Neural progenitor cell (in vitro differentiated cells): ENCODE measurements at regions not wholly inside any gene's neighbourhood (a gene's known extent, or its start where the extent isn't known, plus 50 kb on each side); places are given as distances from the start of the nearest gene placed in this dataset.
A peak's percentile ranks its signal among the peaks of the same experiment; 100 is the strongest.

Experiments
- DNase-seq: peaks from one replicate; pipeline ENCODE4 v3.0.0-alpha.2; 2016; ENCODE audit warnings: low spot score
- H2AFZ ChIP-seq: fragments of 200-600 bp; sonication (generic); replicated peaks from 2 replicates; pipeline ENCODE4 v1.6.1; 2016; ENCODE audit warnings: antibody characterized with exemption
- H3F3A ChIP-seq: fragments of 200-600 bp; sonication (generic); 2 replicates; pipeline ENCODE4 v1.6.1; 2016; ENCODE audit warnings: antibody characterized with exemption, low read depth
- H3K27ac ChIP-seq: fragments of 200-600 bp; sonication (generic); 2 replicates; pipeline ENCODE4 v1.5.1; 2016; ENCODE audit warnings: mild to moderate bottlenecking
- H3K27me3 ChIP-seq: fragments of 200-600 bp; sonication (generic); 2 replicates; pipeline ENCODE4 v1.6.1; 2016; ENCODE audit warnings: mild to moderate bottlenecking, moderate library complexity
- H3K36me3 ChIP-seq: fragments of 200-600 bp; sonication (generic); 2 replicates; pipeline ENCODE4 v1.5.1; 2016
- H3K4me1 ChIP-seq: fragments of 200-600 bp; sonication (generic); 2 replicates; pipeline ENCODE4 v1.6.1; 2016; ENCODE audit warnings: mixed run types
- H3K4me2 ChIP-seq: fragments of 200-600 bp; sonication (generic); 2 replicates; pipeline ENCODE4 v1.6.1; 2016
- H3K4me3 ChIP-seq: fragments of 200-600 bp; sonication (generic); 2 replicates; pipeline ENCODE4 v1.5.1; 2016
- H3K79me2 ChIP-seq: fragments of 200-600 bp; sonication (generic); 2 replicates; pipeline ENCODE4 v1.6.1; 2016; ENCODE audit warnings: low read depth
- H3K9ac ChIP-seq: fragments of 200-600 bp; sonication (generic); 2 replicates; pipeline ENCODE4 v1.6.1; 2016
- H3K9me3 ChIP-seq: fragments of 200-600 bp; sonication (generic); 2 replicates; pipeline ENCODE4 v1.5.1; 2016; ENCODE audit warnings: low read depth
- H4K20me1 ChIP-seq: fragments of 200-600 bp; sonication (generic); 2 replicates; pipeline ENCODE4 v1.6.1; 2016; ENCODE audit warnings: low read depth
- H3K27ac Mint-ChIP-seq: 3 replicates; pipeline ENCODE4 v1.8.0; 2021; ENCODE audit warnings: mixed read lengths
- H3K27me3 Mint-ChIP-seq: 2 replicates; pipeline ENCODE4 v1.8.0; 2022; ENCODE audit warnings: low read depth, mild to moderate bottlenecking, inconsistent platforms, moderate library complexity, mixed read lengths; ENCODE audit not compliant: insufficient read depth
- H3K36me3 Mint-ChIP-seq: 3 replicates; pipeline ENCODE4 v1.8.0; 2021; ENCODE audit warnings: mixed read lengths
- H3K4me1 Mint-ChIP-seq: 3 replicates; pipeline ENCODE4 v1.8.0; 2021; ENCODE audit warnings: mixed read lengths
- H3K4me3 Mint-ChIP-seq: 3 replicates; pipeline ENCODE4 v1.8.0; 2021; ENCODE audit warnings: mild to moderate bottlenecking, moderate library complexity, mixed read lengths
- H3K9me3 Mint-ChIP-seq: 3 replicates; pipeline ENCODE4 v1.8.0; 2020; ENCODE audit warnings: mixed read lengths
- EZH2 ChIP-seq: fragments of 200-600 bp; sonication (generic); IDR thresholded peaks from 2 replicates; pipeline ENCODE4 v1.6.1; 2017; ENCODE audit warnings: antibody characterized with exemption, mild to moderate bottlenecking, moderate library complexity
- EZH2phosphoT487 ChIP-seq: fragments of 200-600 bp; sonication (generic); IDR thresholded peaks from 2 replicates; pipeline ENCODE4 v1.6.1; 2017; ENCODE audit warnings: antibody characterized with exemption
- TF ChIP-seq, protein P1 (sequence below): fragments of 200-600 bp; sonication (generic); IDR thresholded peaks from 2 replicates; pipeline ENCODE4 v1.5.1; 2017; ENCODE audit warnings: antibody characterized with exemption, mild to moderate bottlenecking

GRCh38 chr14:73788317-73788598, 63.4 kb upstream of the PTGR2 start:
- Mint-ChIP-seq H3K27me3 (peaks cover 13% of the 10 kb centered on the region), H3K9me3 (no peaks in the 10 kb centered on the region), H3K27ac (no peak overlapping the region), H3K36me3 (no peaks in the 10 kb centered on the region), H3K4me1 (peaks cover 75% of the 10 kb centered on the region), H3K4me3 (peak overlapping the region; percentile 95)
- Histone ChIP-seq H3F3A (peaks cover 34% of the 10 kb centered on the region), H3K9ac (no peak overlapping the region), H2AFZ (no peak overlapping the region), H3K79me2 (no peaks in the 10 kb centered on the region), H3K4me1 (peaks cover 42% of the 10 kb centered on the region), H3K27ac (no peak overlapping the region), H4K20me1 (peaks cover 41% of the 10 kb centered on the region), H3K4me2 (no peak overlapping the region), H3K9me3 (no peaks in the 10 kb centered on the region), H3K4me3 (no peak overlapping the region), H3K36me3 (no peaks in the 10 kb centered on the region), H3K27me3 (peaks cover 100% of the 10 kb centered on the region)
- no peak for DNase-seq
- TF ChIP-seq EZH2phosphoT487, result no peak

DNA sequence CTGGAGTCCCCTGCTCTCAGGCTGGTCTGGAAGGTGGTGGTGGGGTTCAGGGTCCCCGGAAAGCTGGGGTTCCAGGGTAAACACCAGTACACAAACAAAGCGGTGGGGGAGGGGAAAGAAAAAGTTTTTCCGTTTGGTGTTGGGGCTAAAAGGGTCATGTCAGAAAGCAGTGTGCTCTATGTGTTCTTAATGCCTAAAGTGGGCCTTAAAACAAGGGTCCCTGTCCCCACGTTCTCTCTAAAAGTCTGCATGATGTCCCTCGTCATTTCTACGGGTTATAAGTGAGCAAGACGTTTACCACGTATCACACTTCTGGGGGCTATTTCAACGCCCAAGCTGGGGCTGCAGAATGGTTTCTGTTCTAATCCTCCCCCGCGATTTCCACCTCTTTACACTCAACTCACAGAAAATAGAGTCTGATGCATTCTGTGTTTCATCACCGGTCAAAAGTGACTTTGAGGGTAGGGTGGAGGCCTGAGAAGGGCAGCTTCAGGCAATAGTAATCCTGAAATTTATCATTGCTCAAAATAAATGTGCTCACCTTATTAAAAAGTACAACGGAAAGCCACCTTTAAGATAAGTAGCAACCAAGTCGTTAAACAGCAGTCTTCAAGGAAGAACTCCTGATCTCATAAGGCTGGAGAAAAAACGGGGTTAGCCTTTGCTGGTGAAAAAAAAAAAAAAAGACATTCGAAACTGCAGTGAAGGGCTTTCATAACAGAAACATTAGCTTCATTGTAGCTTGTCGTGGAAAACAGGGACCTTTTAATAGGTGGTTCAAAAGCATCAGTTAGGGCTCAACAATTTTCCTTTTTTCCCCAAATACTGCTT, 63.9 kb upstream of the PTGR2 start:
- Histone ChIP-seq H3K9me3 (no peaks in the 10 kb centered on the region), H3K4me1 (peaks cover 45% of the 10 kb centered on the region), H3K9ac (no peak overlapping the region), H3K4me3 (peak overlapping the region; percentile 61), H4K20me1 (peaks cover 45% of the 10 kb centered on the region), H3K27me3 (peaks cover 100% of the 10 kb centered on the region), H3K4me2 (peak overlapping the region; percentile 89), H2AFZ (peak overlapping the region; percentile 94), H3F3A (peaks cover 39% of the 10 kb centered on the region), H3K36me3 (no peaks in the 10 kb centered on the region), H3K79me2 (no peaks in the 10 kb centered on the region), H3K27ac (no peak overlapping the region)
- Mint-ChIP-seq H3K36me3 (no peaks in the 10 kb centered on the region), H3K27ac (peak overlapping the region; percentile 98), H3K4me3 (peak overlapping the region; percentile 95), H3K9me3 (no peaks in the 10 kb centered on the region), H3K27me3 (peaks cover 13% of the 10 kb centered on the region), H3K4me1 (peaks cover 78% of the 10 kb centered on the region)
- DNase-seq, result peak; percentile 28
- peak; percentile 37 for TF ChIP-seq EZH2
- TF ChIP-seq EZH2phosphoT487, result no peak
- TF ChIP-seq, protein P1, sequence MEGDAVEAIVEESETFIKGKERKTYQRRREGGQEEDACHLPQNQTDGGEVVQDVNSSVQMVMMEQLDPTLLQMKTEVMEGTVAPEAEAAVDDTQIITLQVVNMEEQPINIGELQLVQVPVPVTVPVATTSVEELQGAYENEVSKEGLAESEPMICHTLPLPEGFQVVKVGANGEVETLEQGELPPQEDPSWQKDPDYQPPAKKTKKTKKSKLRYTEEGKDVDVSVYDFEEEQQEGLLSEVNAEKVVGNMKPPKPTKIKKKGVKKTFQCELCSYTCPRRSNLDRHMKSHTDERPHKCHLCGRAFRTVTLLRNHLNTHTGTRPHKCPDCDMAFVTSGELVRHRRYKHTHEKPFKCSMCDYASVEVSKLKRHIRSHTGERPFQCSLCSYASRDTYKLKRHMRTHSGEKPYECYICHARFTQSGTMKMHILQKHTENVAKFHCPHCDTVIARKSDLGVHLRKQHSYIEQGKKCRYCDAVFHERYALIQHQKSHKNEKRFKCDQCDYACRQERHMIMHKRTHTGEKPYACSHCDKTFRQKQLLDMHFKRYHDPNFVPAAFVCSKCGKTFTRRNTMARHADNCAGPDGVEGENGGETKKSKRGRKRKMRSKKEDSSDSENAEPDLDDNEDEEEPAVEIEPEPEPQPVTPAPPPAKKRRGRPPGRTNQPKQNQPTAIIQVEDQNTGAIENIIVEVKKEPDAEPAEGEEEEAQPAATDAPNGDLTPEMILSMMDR, result no peak

GRCh38 chr14:73786636-73787485, 64.8 kb upstream of the PTGR2 start:
- peak overlapping the region; percentile 95 for H3K4me3 Mint-ChIP-seq
- DNase-seq, result peak; percentile 83
- Histone ChIP-seq H3K9me3 (no peaks in the 10 kb centered on the region), H3K4me1 (peaks cover 43% of the 10 kb centered on the region), H2AFZ (peak overlapping the region; percentile 94), H3K27ac (no peak overlapping the region), H3K9ac (no peak overlapping the region), H3K4me2 (peak overlapping the region; percentile 89), H3K4me3 (peak overlapping the region; percentile 61), H3K36me3 (no peaks in the 10 kb centered on the region), H3K27me3 (peaks cover 100% of the 10 kb centered on the region), H4K20me1 (peaks cover 54% of the 10 kb centered on the region), H3K79me2 (no peaks in the 10 kb centered on the region), H3F3A (peaks cover 42% of the 10 kb centered on the region)
- peak overlapping the region; percentile 87 for H3K27ac Mint-ChIP-seq
- no peaks in the 10 kb centered on the region for H3K36me3 Mint-ChIP-seq
- TF ChIP-seq EZH2phosphoT487 (no peak), EZH2 (no peak)
- TF ChIP-seq, protein P1, result no peak
- no peaks in the 10 kb centered on the region for H3K9me3 Mint-ChIP-seq
- H3K4me1 Mint-ChIP-seq, result peaks cover 73% of the 10 kb centered on the region
- peaks cover 11% of the 10 kb centered on the region for H3K27me3 Mint-ChIP-seq
